Spleen (tissue), 7 donors: ENCODE measurements at regions not wholly inside any gene's neighbourhood (a gene's known extent, or its start where the extent isn't known, plus 50 kb on each side); places are given as distances from the start of the nearest gene placed in this dataset.

Experiments used
- POLR2AphosphoS5 ChIP-seq, 3 donors: sonication (generic); formaldehyde crosslinking; IDR thresholded peaks; one replicate each; pipeline ENCODE4 v1.5.1; 2017; ENCODE audit warnings: antibody characterized with exemption in 3 of 3
- TF ChIP-seq, protein P1 (sequence below), 11 experiments: fragments of 200-600 bp in 7 of 11; fragments of 450-650 bp in 4 of 11; sonication (generic) in 4 of 11; IDR thresholded peaks in 8 of 11; conservative IDR thresholded peaks in 3 of 11; 1 replicate in 7 of 11; 2 replicates in 4 of 11; pipeline versions ENCODE4 v1.4.0 to v1.8.0; 2016 to 2021; ENCODE audit warnings: antibody characterized with exemption in 11 of 11, inconsistent platforms in 4 of 11, mild to moderate bottlenecking in 1 of 11
- donor health status: DM: no; HTN: no; CAD: no; lungs with moderate emphysema.
- donor health status: DM: no; HTN: no; CAD: no.
- donor health status: DM: no; HTN: no; CAD: no.

DNA sequence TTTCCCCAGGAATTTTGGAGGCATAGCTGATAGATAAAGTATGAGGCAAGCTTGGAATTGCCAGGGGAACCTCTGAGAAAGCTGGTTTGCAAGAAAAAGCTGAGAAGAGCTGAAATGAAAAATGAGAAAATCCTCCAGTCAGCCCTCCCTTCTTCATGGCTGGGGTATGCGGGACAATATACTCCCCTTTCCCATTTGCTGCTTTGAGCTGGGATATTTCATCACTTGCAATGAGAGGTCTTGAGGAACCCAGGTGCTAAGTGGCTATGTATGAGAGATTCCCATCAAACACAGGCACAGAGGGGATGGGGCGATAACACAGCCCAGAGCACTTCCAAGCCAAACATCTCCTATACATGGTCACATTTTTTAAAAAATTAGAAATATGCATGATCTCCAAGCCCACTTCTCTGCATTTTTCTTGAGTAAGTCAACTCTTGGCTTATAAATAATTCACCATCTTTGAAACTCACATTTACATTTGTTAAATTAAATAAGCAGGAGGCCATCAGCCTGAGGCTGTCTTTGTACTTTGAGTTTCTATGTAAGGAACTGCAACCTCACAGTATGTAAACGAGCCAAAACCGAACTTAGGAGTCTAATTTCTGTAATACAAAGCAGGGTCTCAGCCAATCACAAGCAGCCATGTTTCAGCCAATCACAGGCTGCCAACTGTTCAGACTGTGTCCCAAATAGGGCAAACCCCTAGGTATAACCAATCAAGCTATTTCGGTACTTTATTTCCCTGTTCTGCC, 983.6 kb upstream of the NR2F2 start:
- no peak for TF ChIP-seq POLR2AphosphoS5 (IDR thresholded peaks at IDR 0.05)
- TF ChIP-seq, protein P1, sequence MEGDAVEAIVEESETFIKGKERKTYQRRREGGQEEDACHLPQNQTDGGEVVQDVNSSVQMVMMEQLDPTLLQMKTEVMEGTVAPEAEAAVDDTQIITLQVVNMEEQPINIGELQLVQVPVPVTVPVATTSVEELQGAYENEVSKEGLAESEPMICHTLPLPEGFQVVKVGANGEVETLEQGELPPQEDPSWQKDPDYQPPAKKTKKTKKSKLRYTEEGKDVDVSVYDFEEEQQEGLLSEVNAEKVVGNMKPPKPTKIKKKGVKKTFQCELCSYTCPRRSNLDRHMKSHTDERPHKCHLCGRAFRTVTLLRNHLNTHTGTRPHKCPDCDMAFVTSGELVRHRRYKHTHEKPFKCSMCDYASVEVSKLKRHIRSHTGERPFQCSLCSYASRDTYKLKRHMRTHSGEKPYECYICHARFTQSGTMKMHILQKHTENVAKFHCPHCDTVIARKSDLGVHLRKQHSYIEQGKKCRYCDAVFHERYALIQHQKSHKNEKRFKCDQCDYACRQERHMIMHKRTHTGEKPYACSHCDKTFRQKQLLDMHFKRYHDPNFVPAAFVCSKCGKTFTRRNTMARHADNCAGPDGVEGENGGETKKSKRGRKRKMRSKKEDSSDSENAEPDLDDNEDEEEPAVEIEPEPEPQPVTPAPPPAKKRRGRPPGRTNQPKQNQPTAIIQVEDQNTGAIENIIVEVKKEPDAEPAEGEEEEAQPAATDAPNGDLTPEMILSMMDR (IDR thresholded peaks at IDR 0.05 in 8 of 11, conservative IDR thresholded peaks at IDR 0.05 in 3 of 11): no peak
